ENCODE measurements at regions not wholly inside any gene's neighbourhood (a gene's known extent, or its start where the extent isn't known, plus 50 kb on each side); places are given as distances from the start of the nearest gene placed in this dataset.

GRCh38 chr22:22418957-22419356 is 89.6 kb downstream of the ZNF280B start (continued):
- TF ChIP-seq CSRNP3 (CRISPR knock-in tag; IDR thresholded peaks at IDR 0.05), result no peak
- no peak for TF ChIP-seq ISL1 (CRISPR knock-in tag; IDR thresholded peaks at IDR 0.05)
- TF ChIP-seq TSHZ2 (CRISPR knock-in tag; IDR thresholded peaks at IDR 0.05), result no peak

- TF ChIP-seq ZNF8 (CRISPR knock-in tag; IDR thresholded peaks at IDR 0.05) (no peak), ZNF70 (CRISPR knock-in tag; IDR thresholded peaks at IDR 0.05) (no peak), ARNTL (CRISPR knock-in tag; IDR thresholded peaks at IDR 0.05; ENCODE audit: borderline replicate concordance, low read depth) (no peak), OSR1 (CRISPR knock-in tag; IDR thresholded peaks at IDR 0.05) (no peak), GLIS3 (CRISPR knock-in tag; IDR thresholded peaks at IDR 0.05) (no peak), TOX (CRISPR knock-in tag; IDR thresholded peaks at IDR 0.05; ENCODE audit: borderline replicate concordance) (no peak), ZC3H10 (CRISPR knock-in tag; IDR thresholded peaks at IDR 0.05) (no peak), TSHZ2 (CRISPR knock-in tag; IDR thresholded peaks at IDR 0.05) (no peak), ZFP30 (CRISPR knock-in tag; IDR thresholded peaks at IDR 0.05) (no peak), CSRNP3 (CRISPR knock-in tag; IDR thresholded peaks at IDR 0.05) (no peak), PATZ1 (CRISPR knock-in tag; IDR thresholded peaks at IDR 0.05; ENCODE audit: borderline replicate concordance) (no peak)
- no peak for ATAC-seq
Observed at GRCh38 chr22:22420580-22420979, 88.0 kb downstream of the ZNF280B start.

GRCh38 chr22:22421392-22421791 is 87.2 kb downstream of the ZNF280B start:
- ATAC-seq, result no peak
- TF ChIP-seq PPARA (CRISPR knock-in tag; IDR thresholded peaks at IDR 0.05; ENCODE audit: borderline replicate concordance) (no peak), ZNF565 (CRISPR knock-in tag; conservative IDR thresholded peaks at IDR 0.05; ENCODE audit: low read depth) (no peak), ZNF70 (CRISPR knock-in tag; IDR thresholded peaks at IDR 0.05) (no peak), ESRRG (CRISPR knock-in tag; IDR thresholded peaks at IDR 0.05) (no peak), BACH2 (CRISPR knock-in tag; IDR thresholded peaks at IDR 0.05; ENCODE audit: borderline replicate concordance) (no peak), CSDC2 (CRISPR knock-in tag; IDR thresholded peaks at IDR 0.05) (no peak), SNAI2 (CRISPR knock-in tag; IDR thresholded peaks at IDR 0.05) (no peak), ZC3H10 (CRISPR knock-in tag; IDR thresholded peaks at IDR 0.05) (no peak)

GRCh38 chr22:22422629-22423112 is 85.9 kb downstream of the ZNF280B start:
- ATAC-seq, result peak; percentile 87
- TF ChIP-seq TSHZ2 (CRISPR knock-in tag; IDR thresholded peaks at IDR 0.05), result no peak
